Activated T-helper 1 cell treated with anti-CD3 and anti-CD28 coated beads, Interleukin-12 subunit alpha, Interleukin-12 subunit beta, Interleukin-2, Interleukin-4 antibody, amounts not matched to agents 30 ng/mL and 10 ng/mL and 1 ng/mL, durations not matched to agents 14 hours and 24 hours and 36 hours (primary cell): ENCODE measurements at regions not wholly inside any gene's neighbourhood (a gene's known extent, or its start where the extent isn't known, plus 50 kb on each side); places are given as distances from the start of the nearest gene placed in this dataset.

ENCODE experiments used
- DNase-seq: peaks from one replicate; pipeline ENCODE4 v3.0.0; 2021; ENCODE audit warnings: low spot score
- H3K27ac Mint-ChIP-seq: one replicate; pipeline ENCODE4 v1.8.0; 2021; ENCODE audit warnings: mild to moderate bottlenecking, mixed read lengths
- H3K27me3 Mint-ChIP-seq: one replicate; pipeline ENCODE4 v1.8.0; 2022; ENCODE audit warnings: mild to moderate bottlenecking, moderate library complexity, mixed read lengths; ENCODE audit not compliant: insufficient read depth
- H3K36me3 Mint-ChIP-seq: one replicate; pipeline ENCODE4 v1.8.0; 2021; ENCODE audit warnings: low read depth, mixed read lengths
- H3K4me1 Mint-ChIP-seq: one replicate; pipeline ENCODE4 v1.8.0; 2021; ENCODE audit warnings: low read depth, mixed read lengths
- H3K4me3 Mint-ChIP-seq: one replicate; pipeline ENCODE4 v1.8.0; 2021; ENCODE audit warnings: mild to moderate bottlenecking, moderate library complexity, mixed read lengths
- H3K9me3 Mint-ChIP-seq: one replicate; pipeline ENCODE4 v1.8.0; 2021; ENCODE audit warnings: mixed read lengths
- intact Hi-C: fragments of 100-400 bp; cut with micrococcal nuclease; formaldehyde crosslinking; loops from one replicate; pipeline ENCODE4 v1.15.1; 2024

DNA sequence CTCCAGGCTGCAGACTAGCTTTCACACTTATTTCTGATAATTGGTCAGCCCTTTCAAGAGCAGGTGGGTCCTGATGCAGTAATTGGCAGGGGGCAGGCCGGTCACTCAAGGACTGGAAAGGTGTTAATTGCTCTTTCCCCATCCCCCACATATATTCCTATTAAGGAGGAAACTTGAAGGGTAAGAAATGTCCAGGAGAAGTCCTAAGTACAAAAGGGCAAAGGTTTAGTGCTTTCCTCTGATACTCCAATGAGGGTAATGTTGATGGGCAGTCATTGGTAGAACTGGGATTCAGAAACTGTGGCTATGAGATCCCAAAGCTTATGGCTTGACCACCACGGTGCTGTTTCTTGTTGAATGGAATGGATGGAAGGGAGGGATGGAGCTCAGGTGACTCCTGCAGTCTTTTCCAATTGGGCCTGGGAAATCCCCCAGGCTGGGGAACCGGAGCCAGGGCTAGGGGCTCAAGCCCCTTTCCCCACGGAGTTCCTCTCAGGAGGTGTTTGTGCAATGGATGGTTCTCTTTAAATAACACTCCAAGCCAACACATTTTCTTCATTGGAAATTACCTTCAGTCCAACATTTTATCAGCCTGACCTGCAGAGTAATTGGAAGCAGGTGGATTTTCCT, 103.2 kb upstream of the ALDH1B1 start:
- no peaks in the 10 kb centered on the region for H3K36me3 Mint-ChIP-seq
- H3K4me3 Mint-ChIP-seq, result no peak overlapping the region
- H3K27me3 Mint-ChIP-seq, result no peaks in the 10 kb centered on the region
- DNase-seq, result no peak
- H3K4me1 Mint-ChIP-seq, result no peaks in the 10 kb centered on the region
- intact Hi-C loops, result no loop called here
- no peak overlapping the region for H3K27ac Mint-ChIP-seq
- H3K9me3 Mint-ChIP-seq, result no peaks in the 10 kb centered on the region

DNA sequence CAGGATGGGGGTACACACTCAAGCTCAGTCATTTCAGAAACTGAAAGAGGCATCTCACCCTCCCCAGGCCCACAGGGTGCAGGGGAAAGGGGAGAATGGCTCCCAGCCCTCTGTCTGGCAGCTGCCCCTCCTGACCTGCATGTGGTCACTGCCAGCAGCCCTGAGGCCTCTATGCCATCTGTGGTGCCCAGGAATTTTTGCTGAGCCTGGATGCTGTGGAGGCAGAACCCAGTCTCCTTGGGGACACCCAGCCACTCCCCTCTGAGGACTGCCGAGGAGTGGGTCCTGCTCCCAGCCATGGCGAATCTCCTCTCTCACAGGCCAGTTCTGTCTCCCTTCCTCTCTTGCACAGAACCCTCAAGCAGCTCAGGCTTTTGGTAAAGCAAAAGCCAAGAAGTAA, 104.0 kb upstream of the ALDH1B1 start:
- H3K4me3 Mint-ChIP-seq, result no peak overlapping the region
- no peak overlapping the region for H3K27ac Mint-ChIP-seq
- H3K4me1 Mint-ChIP-seq, result no peaks in the 10 kb centered on the region
- H3K36me3 Mint-ChIP-seq, result no peaks in the 10 kb centered on the region
- H3K9me3 Mint-ChIP-seq, result no peaks in the 10 kb centered on the region
- H3K27me3 Mint-ChIP-seq, result no peaks in the 10 kb centered on the region
- no peak for DNase-seq
- intact Hi-C loops, result no loop called here

DNA sequence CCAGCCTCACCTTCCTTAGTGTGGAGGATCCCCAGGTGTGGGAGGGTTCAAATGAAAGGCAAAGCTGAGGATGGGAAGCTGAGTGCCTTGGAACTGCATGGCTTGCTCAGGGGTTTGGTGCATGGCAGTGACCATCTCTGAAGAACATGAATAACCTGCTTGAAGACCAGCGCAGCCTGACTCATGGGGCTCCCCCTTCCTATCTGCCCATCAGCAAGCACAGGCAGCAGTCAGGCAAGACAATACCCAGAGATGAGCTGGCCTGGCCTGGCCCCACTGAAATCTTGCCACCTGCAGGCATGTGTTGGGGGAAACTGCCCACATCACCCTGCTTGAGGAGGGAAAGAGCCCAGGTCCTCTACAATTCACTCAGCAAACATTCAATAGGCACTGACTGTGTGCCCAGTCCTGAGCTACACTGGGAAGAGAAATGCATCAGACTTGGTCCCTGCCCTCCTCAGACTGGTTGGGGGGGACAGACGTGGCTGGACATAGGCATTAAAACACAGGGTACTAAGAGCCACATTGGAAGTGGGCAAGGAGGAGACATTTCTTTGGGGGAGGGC, 105.0 kb upstream of the ALDH1B1 start:
- H3K4me3 Mint-ChIP-seq, result no peak overlapping the region
- H3K27ac Mint-ChIP-seq, result no peak overlapping the region
- intact Hi-C loops, result no loop called here
- H3K9me3 Mint-ChIP-seq, result no peaks in the 10 kb centered on the region
- no peaks in the 10 kb centered on the region for H3K27me3 Mint-ChIP-seq
- H3K36me3 Mint-ChIP-seq, result no peaks in the 10 kb centered on the region
- no peaks in the 10 kb centered on the region for H3K4me1 Mint-ChIP-seq
- no peak for DNase-seq

DNA sequence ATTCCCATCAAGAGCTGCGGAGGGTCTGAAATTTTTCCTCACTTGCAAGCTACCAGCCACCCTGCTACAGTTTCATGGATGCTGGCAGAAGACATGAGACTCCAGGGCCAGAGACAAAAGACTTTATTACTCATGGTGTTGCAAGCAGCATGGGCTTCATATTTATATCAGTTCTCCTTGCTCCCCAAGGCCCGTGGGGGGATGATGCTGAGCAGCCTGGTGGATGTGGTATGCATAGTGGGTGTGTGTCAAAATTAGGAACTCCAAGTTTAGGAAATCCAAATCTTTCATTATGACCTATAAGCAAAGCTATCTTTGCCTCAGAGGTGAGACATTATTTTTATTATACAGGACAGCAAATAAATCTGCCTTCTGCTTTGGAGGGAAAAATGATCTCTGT, 105.7 kb upstream of the ALDH1B1 start:
- no peaks in the 10 kb centered on the region for H3K4me1 Mint-ChIP-seq
- H3K4me3 Mint-ChIP-seq, result no peak overlapping the region
- H3K9me3 Mint-ChIP-seq, result no peaks in the 10 kb centered on the region
- H3K27me3 Mint-ChIP-seq, result no peaks in the 10 kb centered on the region
- H3K36me3 Mint-ChIP-seq, result no peaks in the 10 kb centered on the region
- H3K27ac Mint-ChIP-seq, result no peak overlapping the region
- intact Hi-C loops, result no loop called here
- no peak for DNase-seq

DNA sequence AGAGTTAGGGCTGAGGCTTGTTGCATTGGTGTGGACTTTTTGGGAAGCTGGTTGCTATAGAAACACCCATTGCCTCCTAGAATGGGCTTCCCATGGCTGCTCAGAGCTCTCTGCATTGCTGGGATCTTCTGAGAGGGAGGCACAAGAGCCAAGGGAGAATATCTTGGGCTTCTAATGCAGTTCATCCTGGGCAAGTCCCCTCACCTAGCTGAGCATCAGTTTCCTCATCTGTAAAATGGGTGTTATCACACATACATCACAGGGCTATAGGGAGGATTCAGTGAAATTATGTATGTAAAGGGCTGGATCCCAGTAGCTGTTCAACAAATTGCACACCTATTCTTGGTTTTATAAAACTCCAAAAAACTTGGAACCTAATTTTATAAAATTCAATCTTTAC, 106.1 kb upstream of the ALDH1B1 start:
- Mint-ChIP-seq H3K27me3 (no peaks in the 10 kb centered on the region), H3K9me3 (no peaks in the 10 kb centered on the region), H3K4me1 (no peaks in the 10 kb centered on the region), H3K27ac (no peak overlapping the region), H3K4me3 (no peak overlapping the region), H3K36me3 (no peaks in the 10 kb centered on the region)
- intact Hi-C loops, result no loop called here
- no peak for DNase-seq

DNA sequence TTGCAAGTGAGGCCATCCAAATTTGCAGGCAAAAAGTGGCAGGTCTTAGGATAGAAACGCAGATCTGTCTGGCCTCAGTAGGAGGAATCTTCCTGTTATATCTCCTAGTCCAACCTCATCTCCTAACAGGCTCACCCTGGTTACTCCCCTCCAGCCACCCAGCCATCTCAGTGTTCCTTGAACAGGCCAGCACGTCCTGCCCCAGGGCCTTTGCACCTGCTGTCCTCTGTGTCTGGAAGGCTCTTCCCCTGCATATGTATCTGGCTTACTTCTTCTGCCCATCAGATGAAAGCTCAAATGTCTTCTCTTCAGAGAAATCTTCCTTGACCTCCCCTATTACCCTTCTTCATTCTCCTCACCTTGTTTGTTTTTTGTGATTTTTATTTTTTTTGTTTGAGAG, 107.3 kb upstream of the ALDH1B1 start:
- intact Hi-C loops, result no loop called here
- Mint-ChIP-seq H3K27ac (no peak overlapping the region), H3K9me3 (no peaks in the 10 kb centered on the region), H3K4me3 (no peak overlapping the region), H3K4me1 (no peaks in the 10 kb centered on the region), H3K36me3 (no peaks in the 10 kb centered on the region), H3K27me3 (no peaks in the 10 kb centered on the region)
- no peak for DNase-seq

DNA sequence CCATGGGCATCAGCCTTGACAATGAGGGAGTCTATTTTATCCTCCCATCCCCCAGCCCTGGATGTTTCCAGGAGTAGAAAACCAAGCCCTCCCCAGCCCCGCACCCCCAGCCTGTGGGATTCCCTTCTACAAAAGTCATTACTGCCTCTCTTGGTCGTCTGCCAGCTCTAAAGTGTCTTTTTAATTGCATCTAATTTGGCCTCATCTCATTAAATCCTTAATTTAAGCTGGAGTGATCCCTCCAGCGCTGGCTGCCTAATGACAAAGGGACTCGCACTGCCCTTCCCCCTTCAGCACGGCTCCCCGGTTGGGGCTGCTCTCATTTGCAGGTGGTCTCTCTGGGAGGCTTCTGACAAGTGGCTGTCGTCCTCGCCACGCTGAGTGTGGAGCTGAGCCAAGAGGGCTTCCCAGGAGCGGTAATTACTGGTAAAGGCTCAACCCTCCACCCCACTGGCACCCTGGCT, 107.9 kb upstream of the ALDH1B1 start:
- no peak for DNase-seq
- intact Hi-C loops, result no loop called here

DNA sequence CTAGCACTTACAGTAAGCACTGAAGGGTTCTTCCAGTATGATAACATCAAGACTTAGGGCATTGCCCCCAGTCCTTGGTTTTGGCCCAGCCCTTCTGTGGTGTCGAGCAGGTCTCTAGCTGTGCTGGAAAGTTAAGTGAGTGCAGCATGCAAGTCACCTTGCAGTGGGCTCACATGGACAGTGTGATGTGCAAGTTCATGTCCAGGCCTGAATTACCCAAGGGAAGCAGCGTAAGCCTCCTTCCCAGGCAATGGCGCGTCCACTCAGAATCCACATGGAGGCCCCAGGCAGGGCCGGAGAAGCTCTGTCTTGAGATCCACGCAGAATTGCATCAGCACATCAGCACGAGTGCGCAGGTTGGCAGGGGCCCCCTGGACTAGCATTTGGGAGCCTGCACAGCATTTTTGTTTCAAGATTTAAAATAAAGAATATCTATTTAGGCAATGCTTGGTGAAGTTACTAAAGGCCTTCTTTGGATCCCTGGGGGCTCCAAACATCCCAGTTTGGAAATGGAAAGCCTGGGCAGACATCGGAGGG, 108.4 kb upstream of the ALDH1B1 start:
- Mint-ChIP-seq H3K27ac (no peak overlapping the region), H3K36me3 (no peaks in the 10 kb centered on the region), H3K4me1 (no peaks in the 10 kb centered on the region), H3K4me3 (no peak overlapping the region), H3K9me3 (no peaks in the 10 kb centered on the region), H3K27me3 (no peaks in the 10 kb centered on the region)
- intact Hi-C loops, result no loop called here
- DNase-seq, result no peak

More for the DNA sequence above, 107.9 kb upstream of the ALDH1B1 start:
- Mint-ChIP-seq H3K27ac (no peak overlapping the region), H3K36me3 (no peaks in the 10 kb centered on the region), H3K9me3 (no peaks in the 10 kb centered on the region), H3K27me3 (no peaks in the 10 kb centered on the region), H3K4me3 (no peak overlapping the region), H3K4me1 (no peaks in the 10 kb centered on the region)

DNA sequence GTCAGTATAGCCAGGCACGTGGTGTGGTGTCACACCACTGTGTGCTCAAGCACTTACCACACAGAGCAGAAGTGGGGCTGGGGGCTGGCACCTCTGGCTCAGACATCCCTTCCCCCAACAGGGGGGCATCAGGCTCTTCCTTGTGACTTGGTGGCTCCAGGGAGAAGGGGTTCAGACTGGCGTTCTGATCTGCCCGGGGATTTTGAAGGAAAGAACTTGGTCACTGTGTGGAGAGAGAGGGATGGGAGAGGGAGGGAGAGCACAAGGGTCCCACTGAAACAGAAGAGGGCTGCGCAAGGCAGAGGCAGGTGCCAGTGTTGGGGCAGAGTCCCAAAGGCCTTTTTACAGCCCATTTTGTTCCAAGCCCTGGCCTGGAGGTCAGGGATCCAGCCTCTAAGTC, 109.7 kb upstream of the ALDH1B1 start:
- intact Hi-C loops, result no loop called here
- Mint-ChIP-seq H3K27ac (no peak overlapping the region), H3K9me3 (no peaks in the 10 kb centered on the region), H3K4me1 (peaks cover 5% of the 10 kb centered on the region), H3K36me3 (no peaks in the 10 kb centered on the region), H3K27me3 (no peaks in the 10 kb centered on the region), H3K4me3 (no peak overlapping the region)
- DNase-seq, result no peak

DNA sequence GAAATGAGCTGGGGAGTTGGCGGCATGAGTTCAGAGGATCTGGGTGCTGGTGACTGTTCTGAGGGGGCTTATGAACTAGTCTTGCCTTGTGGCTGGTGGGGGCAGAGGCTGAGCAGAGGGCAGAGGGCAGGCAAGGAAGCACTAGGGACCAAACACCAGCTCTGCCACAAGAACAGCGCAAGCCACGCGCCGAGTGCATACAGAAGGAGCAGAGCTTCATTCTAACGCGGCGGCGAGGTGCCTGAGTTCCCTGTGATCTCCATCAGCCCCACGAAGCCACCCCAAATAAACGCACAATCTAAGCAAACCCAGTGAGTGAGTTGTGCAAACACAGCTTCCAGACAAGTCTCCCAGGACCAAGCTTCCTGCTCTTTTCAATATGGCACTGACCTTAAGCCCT, 110.6 kb upstream of the ALDH1B1 start:
- no peaks in the 10 kb centered on the region for H3K36me3 Mint-ChIP-seq
- H3K4me1 Mint-ChIP-seq, result peaks cover 5% of the 10 kb centered on the region
- peaks cover under 1% of the 10 kb centered on the region for H3K27me3 Mint-ChIP-seq
- no peak overlapping the region for H3K27ac Mint-ChIP-seq
- no peak overlapping the region for H3K4me3 Mint-ChIP-seq
- no peaks in the 10 kb centered on the region for H3K9me3 Mint-ChIP-seq
- intact Hi-C loops, result no loop called here
- no peak for DNase-seq

DNA sequence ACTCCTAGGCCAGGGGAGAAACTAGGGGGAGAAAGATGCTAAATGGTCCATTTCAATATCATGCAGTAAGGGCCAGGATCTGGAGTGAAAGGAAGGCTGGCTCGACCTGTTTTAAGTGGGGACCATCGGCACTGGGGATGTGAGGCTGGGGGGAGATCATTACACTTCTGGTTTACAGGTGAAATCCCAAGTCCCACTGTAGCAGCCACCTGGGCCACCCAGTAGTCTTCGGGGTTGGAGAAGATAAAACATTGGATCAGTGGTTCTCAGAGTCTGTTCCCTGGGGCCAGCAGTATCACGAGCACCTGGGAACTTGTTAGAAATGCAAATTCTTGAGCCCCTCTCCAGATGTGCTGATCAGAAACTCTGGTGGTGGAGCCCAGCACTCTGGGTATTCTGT, 111.3 kb upstream of the ALDH1B1 start:
- DNase-seq, result no peak
- no peaks in the 10 kb centered on the region for H3K9me3 Mint-ChIP-seq
- H3K4me3 Mint-ChIP-seq, result no peak overlapping the region
- no peak overlapping the region for H3K27ac Mint-ChIP-seq
- no peaks in the 10 kb centered on the region for H3K36me3 Mint-ChIP-seq
- intact Hi-C loops, result no loop called here
- peaks cover 5% of the 10 kb centered on the region for H3K4me1 Mint-ChIP-seq
- H3K27me3 Mint-ChIP-seq, result peaks cover 2% of the 10 kb centered on the region

DNA sequence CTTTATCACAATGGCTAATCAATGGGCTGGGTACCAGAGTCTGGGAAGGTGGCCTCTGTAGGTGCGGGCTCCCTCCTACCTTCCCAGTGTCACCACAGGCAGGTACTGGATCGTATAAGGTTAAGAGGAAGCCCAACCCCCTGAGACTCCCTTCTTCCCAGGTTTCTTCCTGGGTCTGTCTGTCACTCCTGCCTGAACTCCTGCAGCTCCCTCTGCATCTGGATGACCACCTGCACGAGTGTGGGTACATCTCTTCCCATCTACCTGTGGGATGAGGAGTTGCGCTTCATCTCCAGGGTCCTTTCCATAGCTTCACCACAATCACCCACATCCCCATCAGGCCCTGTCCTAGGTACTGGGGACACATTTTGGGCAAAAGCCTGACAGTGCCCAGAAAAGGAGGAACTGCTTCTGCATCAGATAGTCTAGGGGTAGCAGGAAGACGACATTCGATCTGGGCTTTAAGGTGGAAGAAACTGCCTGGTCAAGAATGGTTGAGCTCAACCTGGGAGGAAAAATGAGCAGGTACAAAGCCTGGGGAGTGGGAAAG, 112.2 kb upstream of the ALDH1B1 start:
- no peak overlapping the region for H3K27ac Mint-ChIP-seq
- intact Hi-C loops, result no loop called here
- no peak overlapping the region for H3K4me3 Mint-ChIP-seq
- DNase-seq, result no peak
- H3K27me3 Mint-ChIP-seq, result peaks cover 4% of the 10 kb centered on the region
- peaks cover 5% of the 10 kb centered on the region for H3K4me1 Mint-ChIP-seq
- H3K9me3 Mint-ChIP-seq, result no peaks in the 10 kb centered on the region
- no peaks in the 10 kb centered on the region for H3K36me3 Mint-ChIP-seq

DNA sequence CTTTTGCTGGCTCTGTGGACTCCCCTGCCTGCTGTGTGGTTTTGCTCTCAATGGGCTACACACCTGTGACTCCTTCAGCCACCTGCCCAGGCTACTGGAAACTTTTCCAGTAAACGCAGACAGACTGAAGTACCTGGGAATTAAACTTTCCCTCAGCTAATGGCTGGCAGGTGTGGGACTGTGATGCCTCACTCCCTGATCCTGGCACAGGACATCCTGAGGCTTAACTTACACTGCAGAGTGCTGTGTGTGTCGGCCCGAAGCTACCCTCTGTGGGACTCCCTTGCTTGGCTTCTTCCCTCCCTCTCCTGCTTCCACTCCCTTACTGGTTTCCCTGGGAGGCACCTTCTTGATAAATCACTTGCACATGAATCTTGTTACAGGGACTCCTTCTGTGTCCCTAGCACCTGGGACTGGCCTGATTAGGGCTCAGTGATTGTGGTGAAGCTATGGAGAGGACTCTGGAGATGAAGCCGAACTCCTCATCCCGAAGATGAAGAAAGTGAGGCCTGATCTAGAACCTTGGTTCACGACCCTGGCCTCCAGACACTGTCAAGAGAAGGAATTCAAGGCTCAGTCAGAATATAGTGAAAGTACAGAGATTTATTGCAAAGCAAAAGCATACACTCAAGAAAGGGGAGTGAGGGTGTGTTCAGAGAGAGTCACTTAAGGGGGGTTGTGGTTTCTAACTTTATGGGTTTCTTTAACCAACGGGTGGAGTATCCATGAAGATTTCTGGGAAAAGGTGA, 113.4 kb upstream of the ALDH1B1 start:
- intact Hi-C loops, result no loop called here
- no peak overlapping the region for H3K4me3 Mint-ChIP-seq
- no peak overlapping the region for H3K27ac Mint-ChIP-seq

More for the DNA sequence above, 113.4 kb upstream of the ALDH1B1 start:
- H3K9me3 Mint-ChIP-seq, result no peaks in the 10 kb centered on the region
- peaks cover 5% of the 10 kb centered on the region for H3K4me1 Mint-ChIP-seq
- H3K27me3 Mint-ChIP-seq, result peaks cover 4% of the 10 kb centered on the region
- DNase-seq, result no peak
- no peaks in the 10 kb centered on the region for H3K36me3 Mint-ChIP-seq
